Peyer's patch (tissue), 4 donors: ENCODE measurements at regions not wholly inside any gene's neighbourhood (a gene's known extent, or its start where the extent isn't known, plus 50 kb on each side); places are given as distances from the start of the nearest gene placed in this dataset.

Experiments used
- POLR2A ChIP-seq, 2 donors: fragments of 450-650 bp; IDR thresholded peaks; one replicate each; pipeline ENCODE4 v1.5.1; 2017; ENCODE audit warnings: antibody characterized with exemption in 2 of 2, mild to moderate bottlenecking in 2 of 2, moderate library complexity in 2 of 2
- TF ChIP-seq, protein P1 (sequence below), 6 experiments: fragments of 450-650 bp in 4 of 6; fragments of 200-600 bp in 2 of 6; sonication (generic) in 1 of 6; IDR thresholded peaks; one replicate each; pipeline ENCODE4 v1.5.1; 2017 to 2019; ENCODE audit warnings: antibody characterized with exemption in 6 of 6, mild to moderate bottlenecking in 3 of 6, moderate library complexity in 1 of 6

DNA sequence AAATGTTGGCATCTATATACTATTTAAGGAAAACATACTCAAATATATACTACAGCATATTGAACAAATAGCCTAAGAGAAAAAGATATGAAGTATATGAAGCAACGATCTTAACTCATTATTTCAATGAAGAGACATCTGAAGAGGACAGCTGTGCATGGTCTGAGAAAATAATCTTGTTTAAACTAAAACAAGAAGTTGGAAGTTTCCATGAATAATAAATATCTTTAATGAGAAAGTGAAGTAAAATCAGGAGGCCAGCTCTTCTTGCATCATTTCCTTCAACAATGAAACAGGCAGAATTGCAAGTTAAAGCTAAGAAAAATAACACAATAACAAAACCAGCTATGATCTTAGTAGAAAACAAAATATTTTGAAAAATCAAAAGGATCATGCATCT lies 1265.4 kb upstream of the MAP3K7 start:
- TF ChIP-seq, protein P1, sequence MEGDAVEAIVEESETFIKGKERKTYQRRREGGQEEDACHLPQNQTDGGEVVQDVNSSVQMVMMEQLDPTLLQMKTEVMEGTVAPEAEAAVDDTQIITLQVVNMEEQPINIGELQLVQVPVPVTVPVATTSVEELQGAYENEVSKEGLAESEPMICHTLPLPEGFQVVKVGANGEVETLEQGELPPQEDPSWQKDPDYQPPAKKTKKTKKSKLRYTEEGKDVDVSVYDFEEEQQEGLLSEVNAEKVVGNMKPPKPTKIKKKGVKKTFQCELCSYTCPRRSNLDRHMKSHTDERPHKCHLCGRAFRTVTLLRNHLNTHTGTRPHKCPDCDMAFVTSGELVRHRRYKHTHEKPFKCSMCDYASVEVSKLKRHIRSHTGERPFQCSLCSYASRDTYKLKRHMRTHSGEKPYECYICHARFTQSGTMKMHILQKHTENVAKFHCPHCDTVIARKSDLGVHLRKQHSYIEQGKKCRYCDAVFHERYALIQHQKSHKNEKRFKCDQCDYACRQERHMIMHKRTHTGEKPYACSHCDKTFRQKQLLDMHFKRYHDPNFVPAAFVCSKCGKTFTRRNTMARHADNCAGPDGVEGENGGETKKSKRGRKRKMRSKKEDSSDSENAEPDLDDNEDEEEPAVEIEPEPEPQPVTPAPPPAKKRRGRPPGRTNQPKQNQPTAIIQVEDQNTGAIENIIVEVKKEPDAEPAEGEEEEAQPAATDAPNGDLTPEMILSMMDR (IDR thresholded peaks at IDR 0.05) = no peak
- no peak for TF ChIP-seq POLR2A (IDR thresholded peaks at IDR 0.05)
